GM21529 (cell line): ENCODE measurements at regions not wholly inside any gene's neighbourhood (a gene's known extent, or its start where the extent isn't known, plus 50 kb on each side); places are given as distances from the start of the nearest gene placed in this dataset.

Experiments
- ATAC-seq: cut with Tn5 transposase; IDR thresholded peaks from one replicate; pipeline ENCODE4 v1.9.1; 2021; ENCODE audit not compliant: unreplicated experiment

DNA sequence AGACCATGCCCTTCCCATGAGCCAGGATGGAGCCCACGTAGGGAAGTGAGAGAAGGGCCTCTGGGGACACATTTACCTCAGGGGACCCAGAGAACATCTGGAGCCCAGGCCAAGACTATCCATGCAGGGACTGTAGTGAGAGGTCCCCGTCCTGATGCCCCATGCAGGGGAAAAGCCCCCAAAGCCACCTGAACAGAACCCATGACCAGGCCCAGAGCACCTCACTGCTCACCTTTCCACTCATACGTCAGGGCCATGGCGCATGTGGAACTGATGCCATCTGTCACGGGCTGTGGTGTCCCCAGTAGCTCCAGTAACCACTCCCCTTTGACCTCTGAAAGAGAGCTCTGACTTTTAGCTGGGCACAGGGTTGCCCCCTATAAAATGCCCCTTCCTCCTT lies 106.5 kb upstream of the TEX51 start:
- ATAC-seq, result no peak

DNA sequence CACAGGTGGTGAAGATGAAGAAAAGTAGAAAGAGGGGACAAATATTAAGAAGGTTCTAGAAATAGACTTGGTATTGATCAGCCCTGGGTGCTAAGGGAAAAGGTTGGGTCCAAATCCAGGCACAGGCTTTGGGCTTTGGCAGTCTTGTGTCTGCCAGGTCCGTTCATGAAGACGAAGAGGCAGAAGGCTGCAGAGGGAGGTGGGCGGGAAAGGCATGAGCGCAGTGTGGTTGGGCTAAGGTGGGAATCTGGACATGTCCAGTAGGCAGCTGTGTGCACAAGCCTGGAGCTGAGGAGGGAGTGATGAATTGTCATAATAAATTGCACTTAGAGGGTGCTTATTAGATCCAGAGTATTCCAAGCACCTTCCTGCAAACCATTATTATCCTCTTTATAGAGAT lies 105.7 kb upstream of the TEX51 start:
- ATAC-seq, result no peak

DNA sequence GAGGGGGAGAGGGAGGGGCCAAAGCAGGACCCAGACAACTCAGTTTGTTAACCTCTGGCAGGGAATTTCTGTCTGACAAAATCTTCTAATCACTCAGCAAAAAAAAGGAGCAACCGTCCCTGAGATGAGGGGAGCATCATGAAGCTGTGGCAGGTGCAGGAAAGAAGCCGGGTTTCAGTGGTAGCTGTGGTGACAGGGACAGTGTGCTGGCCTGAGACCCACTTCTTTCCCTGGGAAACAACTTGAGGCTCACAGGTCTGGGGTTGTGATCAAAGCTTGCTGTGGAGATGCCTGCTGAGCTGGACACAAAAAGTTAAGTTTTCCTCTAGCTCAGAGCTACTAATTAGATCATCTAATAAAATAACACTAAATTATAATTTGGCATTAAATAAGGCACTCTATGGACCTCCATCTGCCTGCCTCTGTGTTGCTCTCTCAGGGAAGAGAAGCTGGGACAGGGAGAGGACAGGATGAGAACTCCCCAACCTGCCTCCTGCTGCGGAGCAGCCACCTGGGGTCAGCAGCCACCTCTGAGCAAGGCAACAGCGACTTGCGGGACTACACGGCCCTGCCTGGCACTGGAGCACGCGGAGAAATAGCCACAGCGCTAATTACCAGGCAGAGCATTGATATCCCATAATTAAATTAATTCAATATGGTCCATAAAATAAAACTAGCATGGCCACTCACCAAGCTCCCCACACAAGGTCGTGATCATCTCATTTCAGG lies 104.6 kb upstream of the TEX51 start:
- ATAC-seq, result no peak

DNA sequence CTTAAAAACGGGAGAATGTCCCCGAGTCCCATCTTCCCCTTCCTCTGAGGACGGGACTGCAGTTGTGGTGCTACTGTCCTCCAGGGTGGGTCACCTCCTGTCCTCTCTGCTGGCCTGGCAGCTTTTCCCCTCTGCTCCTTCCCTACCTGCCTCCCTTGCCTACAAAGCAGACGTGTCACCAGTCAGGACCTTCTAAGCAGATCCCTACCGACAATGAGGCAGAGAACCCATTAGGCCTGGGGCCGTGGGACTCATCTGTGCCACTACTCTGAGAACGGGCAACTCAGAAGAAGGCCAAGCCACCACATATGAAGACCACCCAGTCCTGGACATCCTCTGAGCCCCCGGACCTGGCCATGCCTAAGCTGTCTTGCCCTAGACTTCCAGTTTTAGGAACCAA lies 103.0 kb upstream of the TEX51 start:
- ATAC-seq, result no peak

DNA sequence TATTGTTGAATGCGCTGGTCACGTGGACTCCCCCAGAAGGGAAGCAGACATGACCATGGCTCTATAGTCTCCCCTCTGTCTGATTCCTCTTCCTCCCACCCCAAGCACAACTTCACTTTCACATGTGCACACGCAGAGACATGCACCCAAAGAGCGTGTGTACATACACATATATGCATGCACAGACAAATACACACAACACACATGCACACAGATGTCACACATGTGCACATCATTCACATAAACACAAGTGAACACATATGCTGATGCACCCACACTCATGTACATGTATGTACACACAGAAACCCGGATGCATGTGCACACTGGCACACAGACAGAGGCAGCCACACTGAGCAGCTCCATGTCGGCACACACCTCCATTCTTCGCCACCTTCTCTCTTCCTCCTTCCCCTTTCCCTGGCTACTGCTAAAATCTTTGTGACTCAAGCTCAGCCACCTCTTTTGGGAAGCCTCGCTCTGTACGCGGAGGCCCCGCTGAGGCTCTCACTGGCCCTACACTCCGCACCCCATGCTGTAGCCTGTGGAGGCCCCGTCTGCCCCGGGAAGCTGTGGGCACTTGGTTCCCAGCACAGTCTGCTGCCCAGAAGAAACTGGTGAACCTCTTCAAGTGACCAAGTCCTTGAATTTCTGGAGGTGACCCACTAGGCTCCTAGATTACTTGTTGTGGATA lies 101.6 kb upstream of the TEX51 start:
- ATAC-seq, result no peak

DNA sequence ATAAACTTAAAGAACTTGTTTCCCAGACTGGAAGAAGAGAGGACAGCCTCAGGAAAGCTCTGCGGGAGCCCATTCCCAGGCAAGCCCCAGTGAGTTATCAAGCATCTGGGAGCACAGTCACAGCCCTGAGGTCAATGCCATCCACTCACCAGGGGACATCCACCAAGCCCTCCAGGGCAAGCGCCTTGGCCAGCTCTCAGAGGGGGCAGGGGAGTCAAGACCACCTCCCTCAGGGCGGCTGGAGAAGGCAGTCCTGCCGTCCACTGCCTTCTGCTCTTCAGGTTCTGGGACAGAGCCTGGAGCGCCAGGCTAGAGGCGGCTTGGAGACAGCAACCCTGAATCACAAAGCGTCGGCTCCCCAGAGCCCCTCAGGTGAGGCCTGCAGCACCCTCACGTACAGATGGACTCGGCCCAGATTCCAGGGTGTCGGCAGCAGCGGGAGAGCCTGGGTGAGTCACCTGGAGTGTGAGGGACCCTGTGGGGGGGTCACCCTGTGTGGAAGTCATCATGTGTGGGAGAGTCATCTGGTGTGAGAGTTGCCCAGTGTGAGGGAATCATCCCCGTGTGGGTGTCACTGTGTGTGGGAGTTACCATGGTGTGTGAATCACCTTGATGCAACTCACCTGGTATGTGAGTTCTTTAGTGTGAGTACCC lies 100.9 kb upstream of the TEX51 start:
- ATAC-seq, result no peak

DNA sequence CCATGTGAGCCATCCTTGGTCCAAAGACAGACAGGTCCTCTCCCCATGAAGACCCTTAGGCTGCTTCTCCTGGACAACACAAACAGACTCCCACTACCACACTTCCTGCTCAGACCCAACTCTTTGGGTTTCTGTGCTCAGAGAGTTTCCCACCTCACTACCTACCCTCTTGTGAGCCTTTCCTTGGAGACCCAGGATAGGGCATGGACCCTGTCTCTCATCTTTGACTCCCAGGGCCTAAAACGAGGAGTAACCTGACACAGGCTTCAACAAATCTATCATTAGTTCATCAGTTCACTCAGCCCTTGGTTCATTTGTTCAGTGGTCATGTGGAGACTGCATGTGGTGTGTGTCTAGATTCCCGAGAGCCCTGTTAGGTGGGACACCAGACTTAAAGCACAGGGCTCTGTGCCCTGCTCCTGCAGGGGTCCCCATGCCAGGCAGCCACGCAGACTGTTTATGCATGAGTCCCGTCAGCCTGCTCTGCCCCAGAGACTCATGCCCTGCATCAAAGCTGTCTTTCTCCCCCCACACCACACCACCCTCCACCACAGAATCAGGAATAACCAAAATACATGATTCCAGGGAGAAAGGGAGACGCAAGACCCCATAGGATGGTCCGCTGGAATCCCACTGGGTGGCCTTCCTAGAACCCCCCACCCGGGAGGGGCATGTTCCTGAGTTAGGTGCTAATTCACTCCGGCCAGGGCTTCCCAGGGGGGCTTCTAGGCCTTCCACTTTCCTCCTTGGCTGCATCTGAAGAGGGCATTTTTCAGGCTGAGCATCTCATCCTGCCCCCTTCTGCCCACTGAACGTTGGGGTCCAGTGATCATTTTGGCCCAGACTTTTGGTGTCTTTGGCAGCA lies 100.2 kb upstream of the TEX51 start:
- no peak for ATAC-seq

DNA sequence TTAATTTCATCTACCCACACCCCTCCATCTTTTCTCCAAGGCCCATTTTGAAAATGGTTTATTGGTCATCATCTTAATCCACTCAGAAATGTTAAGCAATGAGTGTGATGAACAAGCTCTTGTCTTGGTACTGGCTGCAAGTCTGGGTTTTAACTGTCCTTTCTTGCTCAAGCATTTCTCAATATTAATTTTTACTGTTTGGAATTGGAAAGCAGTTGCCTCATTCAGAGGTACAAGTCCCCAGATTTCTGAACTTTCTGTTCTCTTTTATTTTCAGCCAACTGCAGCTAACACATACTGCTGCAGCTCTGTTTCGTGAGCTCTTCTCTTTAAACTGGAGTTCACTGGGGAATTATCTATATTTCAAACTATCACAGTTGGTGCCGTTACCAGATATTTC lies 99.4 kb upstream of the TEX51 start:
- no peak for ATAC-seq

DNA sequence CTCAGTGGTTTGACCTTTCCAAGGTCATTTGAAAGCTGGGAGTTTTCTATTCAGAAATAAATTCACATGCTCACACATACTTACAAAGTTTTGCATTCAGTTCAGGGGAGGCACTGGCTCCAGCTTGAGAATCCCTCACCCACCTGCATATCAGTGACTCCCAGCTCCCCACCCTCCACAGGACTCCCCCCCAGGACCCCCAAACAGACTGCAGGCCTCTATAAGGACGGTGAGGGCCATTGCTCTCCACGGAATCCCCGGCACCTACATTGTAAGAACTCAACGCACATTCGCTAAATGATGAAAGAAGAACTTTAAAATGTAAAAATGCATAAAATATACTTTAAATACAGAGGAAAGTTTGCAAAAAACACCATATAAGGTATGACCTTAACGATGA lies 97.2 kb upstream of the TEX51 start:
- ATAC-seq, result no peak

DNA sequence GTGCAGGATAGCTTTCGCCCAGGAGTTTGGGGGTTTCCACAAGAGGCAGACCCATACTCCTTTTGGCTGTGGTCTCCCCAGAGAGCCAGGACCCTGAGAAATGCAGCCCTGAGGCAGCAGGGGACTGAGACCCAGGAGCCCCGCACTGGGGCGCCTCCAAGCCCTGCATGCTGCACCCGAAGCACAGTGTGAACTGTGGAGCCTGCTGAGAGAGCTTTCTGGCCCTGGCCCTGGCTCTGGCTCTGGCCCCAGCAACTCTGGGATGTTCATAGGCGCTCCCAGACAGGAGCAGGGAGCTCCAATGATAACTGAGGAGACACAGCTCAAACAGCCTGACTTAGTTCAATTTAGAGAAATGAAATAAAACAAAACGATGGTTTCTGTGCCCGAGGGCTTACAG lies 96.4 kb upstream of the TEX51 start:
- ATAC-seq, result no peak

DNA sequence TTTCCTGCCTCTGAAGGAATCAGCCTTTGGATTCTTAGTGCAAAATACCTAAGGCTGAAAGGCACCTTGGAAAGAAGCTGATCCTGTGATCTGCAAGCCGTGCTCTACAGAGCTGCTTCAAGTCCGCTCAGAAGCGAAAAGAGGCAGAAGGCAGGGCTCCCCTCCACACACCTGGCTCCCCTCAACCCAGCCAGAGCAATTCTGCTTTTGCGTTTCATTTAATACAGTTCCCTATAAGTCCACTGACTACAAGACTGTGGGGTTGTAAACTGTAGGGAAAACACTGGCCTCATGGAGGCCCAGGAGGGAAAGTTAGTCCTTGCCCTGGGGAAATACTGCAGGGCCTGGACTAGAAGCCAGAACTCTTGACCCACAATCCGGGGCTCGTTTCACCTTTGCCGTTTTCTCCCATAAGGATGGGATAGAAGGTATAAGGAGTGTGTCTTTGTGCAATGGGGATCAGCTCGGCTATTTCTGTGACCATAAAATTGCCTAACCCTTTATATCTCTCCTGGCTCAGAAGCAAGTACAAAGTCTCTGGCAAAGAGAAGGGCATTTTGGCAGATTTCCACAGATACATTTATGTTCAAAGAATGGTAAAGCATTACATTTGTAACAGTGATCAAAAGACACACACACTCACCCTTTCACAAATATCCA lies 95.8 kb upstream of the TEX51 start:
- no peak for ATAC-seq

DNA sequence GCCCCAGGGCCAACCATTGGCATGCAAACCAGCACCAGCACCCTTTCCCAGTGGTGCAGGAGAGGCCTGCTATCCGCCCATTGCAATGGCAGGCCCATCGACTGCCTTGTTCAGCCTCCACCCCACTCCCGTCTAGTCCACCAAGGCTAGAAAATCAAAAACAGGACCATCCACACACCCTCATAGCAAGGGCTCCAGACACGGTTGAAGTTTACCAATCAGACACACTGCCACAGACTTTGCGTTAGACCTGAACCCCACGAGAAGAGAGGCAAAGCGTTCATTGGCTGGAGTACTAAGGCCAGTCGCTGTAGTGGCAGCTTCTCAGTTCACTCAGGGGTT lies 95.3 kb upstream of the TEX51 start:
- ATAC-seq, result no peak

DNA sequence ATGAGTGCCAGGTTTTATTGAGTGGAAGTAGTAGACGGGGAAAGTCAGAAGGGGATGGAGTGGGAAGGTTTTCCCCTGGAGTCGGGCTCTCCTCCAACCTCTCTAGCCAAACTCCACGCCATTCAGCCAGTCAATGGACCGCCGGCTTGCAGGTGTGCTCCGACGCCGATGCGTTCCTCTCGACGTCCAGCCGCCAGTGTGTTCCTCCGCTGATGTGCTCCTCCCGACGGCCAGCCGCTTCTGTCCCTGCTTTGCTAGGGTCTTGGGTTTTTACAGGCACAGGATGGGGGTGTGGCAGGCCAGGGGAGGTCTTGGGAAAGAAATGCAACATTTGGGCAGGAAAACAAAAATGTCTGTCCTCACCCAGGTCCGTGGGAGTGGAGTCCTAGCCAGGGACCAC lies 94.3 kb upstream of the TEX51 start:
- ATAC-seq, result no peak

DNA sequence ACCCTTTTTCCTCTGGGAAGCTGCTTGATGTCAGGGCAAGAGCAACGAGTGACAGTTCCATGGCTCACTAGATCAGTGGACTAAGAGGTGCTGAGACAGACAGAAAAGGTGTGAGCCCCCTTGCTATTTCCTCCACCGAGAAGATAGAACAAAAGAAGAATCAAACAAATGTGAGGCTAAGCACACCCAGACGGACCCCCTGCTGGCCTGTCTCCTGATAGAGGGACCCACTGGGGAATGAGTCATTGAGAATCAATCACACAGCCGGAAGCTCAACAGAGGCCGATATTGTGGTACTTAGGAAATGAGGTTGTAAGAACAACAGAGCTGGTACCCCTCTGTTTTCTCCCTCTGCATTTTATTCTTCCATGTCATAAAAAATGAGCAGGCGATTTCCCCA lies 89.8 kb upstream of the TEX51 start:
- no peak for ATAC-seq

DNA sequence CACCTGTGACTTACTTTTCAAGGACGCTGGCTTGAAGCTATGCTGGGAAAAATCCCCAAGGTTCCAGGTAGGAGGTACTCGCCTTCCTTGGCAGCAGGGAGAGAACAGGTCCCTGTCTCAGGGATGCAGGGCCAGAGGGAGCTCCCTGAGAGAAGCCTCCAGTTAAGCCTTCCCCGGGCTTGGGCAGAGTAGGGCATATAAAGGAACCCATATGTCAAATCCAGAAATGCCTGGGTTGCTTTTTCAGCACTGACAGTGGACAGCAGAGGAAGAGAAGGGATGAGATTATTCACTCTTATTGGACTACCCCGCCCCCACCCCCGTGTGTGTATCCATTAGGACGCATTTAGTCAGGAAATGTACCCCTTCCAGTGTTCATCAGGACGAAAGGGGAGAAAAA lies 89.3 kb upstream of the TEX51 start:
- ATAC-seq, result no peak

DNA sequence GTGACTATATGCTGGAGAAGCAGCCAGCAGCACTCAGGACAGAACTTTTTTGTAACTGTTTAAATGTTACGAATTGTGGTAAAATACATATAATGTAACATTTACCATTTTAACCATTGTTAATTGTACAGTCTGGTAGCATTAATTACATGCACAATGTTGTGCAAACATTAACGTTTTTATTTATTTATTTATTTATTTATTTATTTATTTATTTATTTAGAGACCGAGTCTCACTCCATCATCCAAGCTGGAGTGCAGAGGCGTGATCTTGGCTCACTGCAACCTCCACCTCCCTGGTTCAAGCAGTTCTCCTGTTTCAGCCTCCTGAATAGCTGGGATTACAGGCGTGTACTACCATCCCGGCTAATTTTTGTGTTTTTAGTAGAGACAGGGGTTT lies 88.7 kb upstream of the TEX51 start:
- no peak for ATAC-seq

DNA sequence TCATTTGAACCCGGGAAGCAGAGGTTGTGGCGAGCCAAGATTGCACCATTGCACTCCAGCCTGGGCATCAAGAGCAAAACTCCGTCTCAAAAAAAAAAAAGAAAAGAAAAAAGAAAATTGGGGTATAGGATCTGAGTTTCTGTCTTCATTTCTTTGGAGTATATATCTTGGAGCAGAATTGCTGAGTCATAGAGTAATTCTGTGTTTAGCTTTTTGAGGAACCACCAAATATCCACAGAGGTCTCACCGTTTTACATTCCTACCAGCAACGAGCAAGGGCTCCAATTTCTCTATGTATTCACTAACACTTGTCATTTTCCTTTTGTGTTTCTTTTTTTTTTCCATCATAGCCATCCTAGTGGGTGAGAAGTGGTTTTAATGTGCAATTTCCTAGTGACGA lies 87.6 kb upstream of the TEX51 start:
- ATAC-seq, result no peak

DNA sequence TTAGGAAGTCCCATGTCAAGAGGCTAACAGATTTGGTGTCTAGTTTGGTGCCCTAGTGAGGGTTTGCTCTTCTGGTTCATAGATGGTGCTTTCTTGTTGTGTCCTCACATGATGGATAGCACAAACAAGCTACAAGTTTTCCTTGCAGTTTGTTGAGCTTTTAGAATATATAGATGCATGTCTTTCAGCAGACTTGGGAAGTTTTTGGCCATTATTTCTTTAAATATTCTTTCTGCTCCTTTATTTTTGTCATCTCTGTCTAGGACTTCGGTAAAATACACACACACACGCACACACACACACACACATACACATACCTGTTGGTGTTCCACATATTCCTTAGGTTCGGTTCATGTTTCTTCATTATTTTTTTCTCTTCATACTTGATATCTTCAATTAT lies 81.5 kb upstream of the TEX51 start:
- no peak for ATAC-seq

DNA sequence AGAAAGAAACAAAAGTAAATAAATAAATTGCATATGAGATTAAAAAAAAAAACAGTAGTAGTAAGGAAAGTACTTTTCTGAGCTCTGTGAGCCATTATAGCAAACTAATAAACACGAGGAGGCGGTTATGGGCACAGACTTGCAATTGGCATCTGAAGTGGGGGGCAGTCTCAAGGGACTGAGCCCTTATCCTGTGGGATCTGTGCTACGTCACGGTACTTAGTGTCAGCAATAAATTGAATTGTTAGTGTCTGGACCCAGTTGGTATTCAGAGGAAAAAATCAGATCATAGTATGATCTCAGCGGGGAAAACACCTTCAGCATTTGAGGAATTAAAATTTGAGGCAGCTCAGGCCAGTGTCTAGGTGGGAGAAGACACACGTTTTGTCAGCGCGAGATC lies 76.6 kb upstream of the TEX51 start:
- no peak for ATAC-seq

DNA sequence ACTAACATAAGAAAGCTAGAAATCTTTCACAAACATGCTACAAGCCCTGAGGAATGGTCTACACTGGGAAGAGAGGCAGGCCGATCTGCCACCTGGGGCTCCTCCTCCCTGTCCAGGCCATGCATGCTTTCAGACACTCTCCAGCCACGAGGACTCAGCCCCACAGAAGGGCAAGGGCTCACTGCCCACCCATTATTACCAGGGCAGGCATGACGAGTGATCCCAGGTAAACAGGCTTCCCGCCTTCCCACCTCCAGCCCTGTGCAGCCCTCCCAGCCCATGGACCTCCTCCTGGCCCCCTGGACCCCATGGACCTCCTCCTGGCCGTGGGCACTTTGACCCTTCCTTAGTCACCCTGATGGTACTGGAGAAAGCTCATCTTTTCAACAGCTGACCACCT lies 75.8 kb upstream of the TEX51 start:
- no peak for ATAC-seq

DNA sequence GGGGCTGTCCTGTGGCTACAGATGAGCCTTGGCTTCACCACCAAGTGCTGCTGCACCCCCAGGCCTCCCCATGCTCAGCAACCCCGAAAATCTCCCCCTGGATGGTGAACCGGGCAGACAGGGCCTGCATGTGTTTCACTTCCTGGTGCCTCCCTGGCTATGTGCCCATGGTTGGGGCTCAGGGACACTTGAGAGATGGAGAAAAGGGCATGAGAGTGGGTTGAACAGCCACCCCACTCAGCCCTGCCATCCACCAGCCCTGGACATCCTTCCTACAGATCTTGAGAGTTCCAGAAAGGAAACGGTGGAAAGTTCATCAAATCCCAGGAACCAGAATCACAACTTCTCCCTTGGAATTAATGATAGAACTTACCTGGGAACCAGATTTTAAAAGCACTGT lies 74.7 kb upstream of the TEX51 start:
- no peak for ATAC-seq
